ENCODE measurements at regions not wholly inside any gene's neighbourhood (a gene's known extent, or its start where the extent isn't known, plus 50 kb on each side); places are given as distances from the start of the nearest gene placed in this dataset.
"Not testable (repeated sequence)": the region's sequence is repeated elsewhere in the genome, so short reads cannot be mapped to it uniquely, and the experiment has no call there.

DNA sequence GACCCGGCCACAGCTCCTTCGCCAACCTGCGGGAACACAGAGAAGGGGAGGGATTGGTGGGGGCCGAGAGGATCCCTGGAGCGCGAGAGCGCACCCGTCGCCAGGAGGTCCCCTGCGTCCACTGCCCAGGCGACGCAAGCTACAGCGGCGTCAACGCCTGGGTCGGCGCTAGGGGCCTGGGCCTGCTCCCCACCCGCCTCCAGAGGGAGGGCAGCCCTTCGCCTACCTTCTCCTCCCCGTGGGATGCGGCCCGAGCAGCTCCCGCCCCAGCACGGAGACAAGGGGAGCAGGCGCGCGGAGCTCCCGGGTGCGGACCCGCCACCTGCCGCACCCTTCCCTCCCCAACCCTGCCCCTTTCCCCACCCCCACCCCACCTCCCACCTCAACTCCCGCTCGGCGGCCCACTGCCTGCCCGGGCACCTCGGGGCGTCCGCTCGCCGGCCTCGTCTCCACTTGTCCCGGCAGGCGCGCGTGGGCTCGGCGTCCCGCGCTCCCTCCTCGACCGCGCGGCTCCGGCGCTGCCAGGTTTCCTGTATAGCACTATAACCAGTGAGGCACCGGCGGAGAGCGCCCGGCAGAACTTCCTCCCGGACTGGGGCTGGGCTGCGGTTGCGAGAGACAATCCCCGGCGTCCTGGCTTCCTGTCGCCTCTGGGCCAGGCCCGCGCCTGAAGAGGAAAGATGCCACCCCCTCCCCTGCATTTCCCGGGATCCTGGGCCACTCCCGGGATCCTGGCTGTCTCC, 119.1 kb upstream of the SMURF2 start:
- no peaks in the 10 kb centered on the region for H3K27me3 Mint-ChIP-seq
- H3K4me3 Mint-ChIP-seq = peak overlapping the region; percentile 50
- peak; percentile 48 to 65 for ATAC-seq
- peaks cover 12 to 27% of the 10 kb centered on the region in 2 donors for H3K4me1 Mint-ChIP-seq (ENCODE audit: low read depth in 2 of 2)
- H3K27ac Mint-ChIP-seq = no peak overlapping the region
- no peaks in the 10 kb centered on the region for H3K9me3 Mint-ChIP-seq
- DNase-seq (ENCODE audit: low spot score) = peak; percentile 81
- no peaks in the 10 kb centered on the region for H3K36me3 Mint-ChIP-seq

DNA sequence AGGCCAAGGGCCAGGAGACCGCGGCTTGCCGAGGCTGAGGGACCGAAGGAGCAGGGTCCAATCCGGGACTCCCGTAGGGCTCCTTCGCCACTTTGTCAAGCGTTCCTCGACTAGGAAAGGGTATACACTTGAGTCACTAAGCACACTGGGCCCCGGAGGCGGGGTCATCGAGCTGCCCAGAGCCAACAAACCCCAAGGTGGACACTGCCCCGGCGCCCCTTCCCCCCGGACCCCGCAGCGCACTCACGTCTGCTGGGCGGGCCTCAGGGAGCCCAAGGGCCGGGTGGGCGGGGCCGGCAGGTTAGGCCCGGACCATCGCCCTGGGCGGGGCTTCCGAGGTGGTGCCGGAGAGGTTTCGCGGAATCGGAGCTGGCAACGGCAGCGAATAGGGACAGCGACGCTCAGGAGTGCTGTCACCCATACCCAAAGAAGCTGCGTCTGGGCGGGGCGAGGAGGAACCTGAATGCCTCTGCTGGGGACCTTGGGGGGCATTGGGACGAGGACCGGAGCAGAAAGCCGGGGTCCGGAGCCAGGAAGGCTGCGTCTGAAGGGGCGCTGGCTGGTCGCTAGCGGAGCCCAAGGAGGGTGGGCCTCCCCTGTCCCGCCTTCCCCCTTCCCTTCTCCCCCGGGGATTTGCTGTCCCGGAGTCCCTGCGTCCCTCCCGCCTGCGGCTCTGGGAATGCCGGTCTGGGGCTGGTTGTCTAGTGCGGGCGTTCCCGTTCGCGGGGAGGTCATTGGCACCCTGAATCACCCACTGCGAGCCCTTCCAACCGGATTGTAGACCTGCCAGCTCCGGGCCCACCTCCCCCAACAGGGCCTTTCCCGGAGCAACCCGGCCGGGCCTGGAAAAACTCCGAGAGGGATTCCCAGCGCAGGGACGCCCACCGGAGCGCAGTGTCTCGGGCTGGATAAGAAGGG, 118.2 kb upstream of the SMURF2 start:
- no peak overlapping the region for H3K27ac Mint-ChIP-seq
- H3K27me3 Mint-ChIP-seq = no peaks in the 10 kb centered on the region
- DNase-seq (ENCODE audit: low spot score) (peak; percentile 81), ATAC-seq (peak; percentile 73)
- H3K9me3 Mint-ChIP-seq = no peaks in the 10 kb centered on the region
- peaks cover 12 to 27% of the 10 kb centered on the region in 2 donors for H3K4me1 Mint-ChIP-seq (ENCODE audit: low read depth in 2 of 2)
- no peaks in the 10 kb centered on the region for H3K36me3 Mint-ChIP-seq
- H3K4me3 Mint-ChIP-seq = peak overlapping the region; percentile 50

GRCh38 chr17:64779376-64780095, 117.4 kb upstream of the SMURF2 start:
- DNase-seq (ENCODE audit: low spot score) = no peak

DNA sequence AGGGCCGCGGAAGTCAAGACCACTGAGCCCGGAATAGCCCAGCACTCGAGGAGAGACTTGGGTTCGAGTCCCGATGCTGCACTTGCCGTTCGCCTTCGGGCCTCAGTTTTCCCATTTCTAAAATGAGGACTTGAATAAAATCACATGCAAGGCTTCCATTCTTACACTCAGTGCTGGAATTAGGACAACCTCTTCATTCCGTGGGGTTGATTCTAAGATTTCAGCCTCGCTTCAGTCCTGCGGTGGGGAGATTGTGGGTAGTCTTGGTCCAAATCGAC, 116.9 kb upstream of the SMURF2 start:
- ATAC-seq; H3K9me3 Mint-ChIP-seq; H3K27me3 Mint-ChIP-seq; H3K27ac Mint-ChIP-seq; H3K36me3 Mint-ChIP-seq; DNase-seq (ENCODE audit: low spot score): not testable (repeated sequence)
- H3K4me3 Mint-ChIP-seq = peak overlapping the region; percentile 53
- H3K4me1 Mint-ChIP-seq (ENCODE audit: low read depth in 2 of 2) = peaks cover 12 to 27% of the 10 kb centered on the region in 2 donors

More at GRCh38 chr17:64779376-64780095, 117.4 kb upstream of the SMURF2 start:
- no peaks in the 10 kb centered on the region for H3K27me3 Mint-ChIP-seq
- H3K9me3 Mint-ChIP-seq = no peaks in the 10 kb centered on the region
- H3K4me1 Mint-ChIP-seq (ENCODE audit: low read depth in 2 of 2) = peaks cover 12 to 27% of the 10 kb centered on the region in 2 donors
- H3K4me3 Mint-ChIP-seq = peak overlapping the region; percentile 50
- ATAC-seq = no peak
- H3K36me3 Mint-ChIP-seq = no peaks in the 10 kb centered on the region
- H3K27ac Mint-ChIP-seq = no peak overlapping the region

- DNase-seq (ENCODE audit: low spot score) (peak; percentile 67), ATAC-seq (peak; percentile 28 to 52)
- Mint-ChIP-seq H3K27ac (no peak overlapping the region), H3K36me3 (no peaks in the 10 kb centered on the region), H3K4me3 (peak overlapping the region; percentile 53), H3K4me1 (ENCODE audit: low read depth in 2 of 2) (peaks cover 12 to 27% of the 10 kb centered on the region in 2 donors), H3K9me3 (no peaks in the 10 kb centered on the region), H3K27me3 (no peaks in the 10 kb centered on the region)
These were observed 116.4 kb upstream of the SMURF2 start for GRCh38 chr17:64778240-64779097.

DNA sequence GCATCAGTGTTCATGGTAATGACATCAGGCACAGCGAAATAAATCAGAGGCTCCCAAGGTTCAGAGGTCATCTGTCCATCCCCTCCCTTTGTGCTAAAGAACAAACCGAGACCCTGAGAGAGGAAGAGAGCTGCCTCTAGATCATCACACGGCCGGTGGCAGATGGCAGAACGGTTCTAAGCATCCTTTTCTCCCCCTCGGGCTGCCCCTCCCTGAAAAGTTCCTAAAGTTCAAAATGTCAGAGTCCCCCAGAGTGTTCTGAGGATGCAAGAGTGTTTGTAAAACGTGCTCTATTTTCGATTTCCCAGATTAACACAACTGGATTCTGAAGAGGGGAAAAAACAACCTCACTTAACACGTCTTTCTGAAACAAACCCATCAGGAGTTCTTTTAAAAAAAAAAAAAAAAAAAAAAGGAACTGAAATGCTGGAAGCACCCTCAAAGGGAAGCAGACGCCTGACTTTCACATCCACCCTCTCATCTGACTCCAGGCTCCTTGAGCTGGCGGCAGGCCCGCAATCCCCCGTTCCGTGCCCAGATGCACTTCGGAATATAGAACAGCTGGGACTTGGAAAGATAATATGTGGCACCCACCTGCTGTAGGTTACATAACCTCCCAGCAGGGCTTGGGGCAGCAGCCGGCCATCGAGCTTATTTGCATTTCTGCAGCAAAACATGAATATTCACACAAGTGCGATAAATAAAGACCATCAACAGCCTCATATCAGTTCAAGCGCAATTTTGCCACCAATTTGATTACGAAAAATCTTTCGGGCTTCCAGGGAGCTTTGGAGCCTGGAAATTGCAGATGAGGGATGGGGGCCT, 115.5 kb upstream of the SMURF2 start:
- no peaks in the 10 kb centered on the region for H3K27me3 Mint-ChIP-seq
- DNase-seq (ENCODE audit: low spot score) (no peak), ATAC-seq (no peak)
- no peaks in the 10 kb centered on the region for H3K9me3 Mint-ChIP-seq
- H3K27ac Mint-ChIP-seq = no peak overlapping the region
- H3K4me3 Mint-ChIP-seq = peak overlapping the region; percentile 56
- H3K36me3 Mint-ChIP-seq = no peaks in the 10 kb centered on the region
- H3K4me1 Mint-ChIP-seq (ENCODE audit: low read depth in 2 of 2) = peaks cover 8 to 20% of the 10 kb centered on the region in 2 donors

DNA sequence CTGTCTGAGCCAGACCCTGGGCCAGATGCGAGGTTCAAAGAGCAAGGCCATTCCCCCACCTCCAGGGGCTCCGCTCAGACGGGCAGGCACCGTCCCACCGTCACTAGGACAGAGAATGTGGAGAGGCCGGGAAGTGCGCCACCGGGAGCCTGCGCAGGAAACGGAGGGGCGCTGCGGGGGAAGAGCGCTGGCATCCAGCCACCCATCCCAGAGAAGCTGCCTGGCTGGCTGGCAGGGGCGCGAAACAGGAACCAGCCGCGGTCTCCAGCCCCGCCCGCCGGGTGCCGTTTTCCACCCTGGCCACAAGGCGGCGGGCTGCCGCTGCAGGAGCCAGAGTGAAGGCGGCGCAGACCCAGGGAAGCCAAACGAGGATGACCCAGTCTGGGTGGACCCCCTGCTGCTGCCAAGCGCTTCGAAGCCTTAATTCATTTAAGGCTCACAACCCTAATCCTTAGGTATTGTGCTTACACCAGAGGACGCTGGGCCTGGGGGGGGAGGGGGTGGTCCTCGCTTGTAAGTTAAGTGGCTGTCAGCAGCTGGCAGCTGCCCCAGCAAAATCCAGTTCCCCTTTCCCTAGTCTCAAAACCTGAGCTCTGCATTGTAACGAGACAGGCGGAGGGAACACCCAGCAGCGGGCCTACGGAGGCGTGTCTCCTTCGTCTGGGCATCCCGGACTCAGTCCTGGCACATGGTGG, 114.8 kb upstream of the SMURF2 start:
- ATAC-seq (peak; percentile 71 to 80), DNase-seq (ENCODE audit: low spot score) (peak; percentile 79)
- Mint-ChIP-seq H3K4me1 (ENCODE audit: low read depth in 2 of 2) (peaks cover under 1 to 14% of the 10 kb centered on the region in 2 donors), H3K4me3 (peak overlapping the region; percentile 56)
- not testable (repeated sequence) for H3K27me3 Mint-ChIP-seq, H3K9me3 Mint-ChIP-seq, H3K27ac Mint-ChIP-seq, H3K36me3 Mint-ChIP-seq

DNA sequence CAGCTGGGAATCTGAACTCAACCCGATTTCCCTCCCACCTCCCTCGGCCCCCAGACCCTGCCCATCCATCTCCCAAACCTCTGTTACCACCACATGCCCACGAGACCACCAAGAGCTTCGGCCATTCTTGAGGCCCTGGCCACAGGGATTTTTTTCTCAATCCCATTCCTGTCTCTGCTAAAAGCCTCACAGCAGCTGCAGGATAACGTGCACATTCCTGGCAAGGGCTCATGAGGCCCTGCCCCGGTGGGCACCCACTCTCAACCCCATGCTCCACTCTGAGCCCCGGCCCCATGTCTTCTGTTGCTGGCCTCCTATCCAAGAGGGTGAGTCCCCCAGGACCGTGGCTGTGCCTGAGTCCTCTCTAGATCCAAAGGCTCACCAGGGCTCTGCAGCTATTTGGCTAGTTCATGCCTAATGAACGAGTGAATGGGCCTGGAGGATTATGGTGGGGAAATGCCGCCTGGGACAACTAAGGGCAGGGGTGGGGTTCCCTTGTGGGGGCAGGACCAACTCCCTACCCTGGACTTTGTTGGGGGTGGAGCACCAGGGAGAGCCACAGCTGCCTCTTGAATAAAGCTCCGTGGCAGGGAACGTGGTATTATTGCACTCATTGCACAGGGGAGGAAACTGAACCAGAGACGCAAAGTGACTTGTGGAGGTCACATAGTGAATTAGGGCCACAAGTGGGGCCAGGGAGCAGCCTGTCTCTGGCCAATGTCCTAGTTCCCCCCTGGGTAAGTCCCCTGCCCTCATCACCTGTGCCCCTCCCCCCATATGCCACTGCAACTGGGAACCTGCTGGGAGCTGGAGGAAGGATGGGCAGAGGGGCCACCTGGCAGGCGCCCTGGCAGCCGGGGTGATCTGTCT, 113.8 kb upstream of the SMURF2 start:
- no peaks in the 10 kb centered on the region for H3K36me3 Mint-ChIP-seq
- peak overlapping the region in 1 of 2 donors; percentile 64 for H3K27ac Mint-ChIP-seq
- ATAC-seq = no peak
- H3K27me3 Mint-ChIP-seq = no peaks in the 10 kb centered on the region
- peaks cover 0 to 13% of the 10 kb centered on the region in 2 donors for H3K4me1 Mint-ChIP-seq (ENCODE audit: low read depth in 2 of 2)
- DNase-seq (ENCODE audit: low spot score) = no peak
- no peaks in the 10 kb centered on the region for H3K9me3 Mint-ChIP-seq
- peak overlapping the region; percentile 47 for H3K4me3 Mint-ChIP-seq

- Mint-ChIP-seq H3K4me3 (no peak overlapping the region), H3K27ac (no peak overlapping the region), H3K36me3 (no peaks in the 10 kb centered on the region), H3K27me3 (no peaks in the 10 kb centered on the region), H3K4me1 (ENCODE audit: low read depth in 2 of 2) (peaks cover 0 to 13% of the 10 kb centered on the region in 2 donors), H3K9me3 (no peaks in the 10 kb centered on the region)
- DNase-seq (ENCODE audit: low spot score) = no peak
- ATAC-seq = no peak
These were observed 112.9 kb upstream of the SMURF2 start for GRCh38 chr17:64774888-64775540.

GRCh38 chr17:64773836-64774761, 112.0 kb upstream of the SMURF2 start:
- Mint-ChIP-seq H3K9me3 (no peaks in the 10 kb centered on the region), H3K27me3 (no peaks in the 10 kb centered on the region), H3K36me3 (no peaks in the 10 kb centered on the region), H3K4me1 (ENCODE audit: low read depth in 2 of 2) (peaks cover 0 to 13% of the 10 kb centered on the region in 2 donors), H3K27ac (no peak overlapping the region), H3K4me3 (no peak overlapping the region)
- ATAC-seq (no peak), DNase-seq (ENCODE audit: low spot score) (no peak)
